HUDEP-2 (cell line): ENCODE measurements at regions not wholly inside any gene's neighbourhood (a gene's known extent, or its start where the extent isn't known, plus 50 kb on each side); places are given as distances from the start of the nearest gene placed in this dataset.
"Not testable (repeated sequence)": the region's sequence is repeated elsewhere in the genome, so short reads cannot be mapped to it uniquely, and the experiment has no call there.

Experiments
- DNase-seq, 76 experiments: peaks; one replicate each; lab custom pipeline; 2025; ENCODE audit not compliant: unreplicated experiment in 76 of 76; lab: John Stamatoyannopoulos, UW

DNA sequence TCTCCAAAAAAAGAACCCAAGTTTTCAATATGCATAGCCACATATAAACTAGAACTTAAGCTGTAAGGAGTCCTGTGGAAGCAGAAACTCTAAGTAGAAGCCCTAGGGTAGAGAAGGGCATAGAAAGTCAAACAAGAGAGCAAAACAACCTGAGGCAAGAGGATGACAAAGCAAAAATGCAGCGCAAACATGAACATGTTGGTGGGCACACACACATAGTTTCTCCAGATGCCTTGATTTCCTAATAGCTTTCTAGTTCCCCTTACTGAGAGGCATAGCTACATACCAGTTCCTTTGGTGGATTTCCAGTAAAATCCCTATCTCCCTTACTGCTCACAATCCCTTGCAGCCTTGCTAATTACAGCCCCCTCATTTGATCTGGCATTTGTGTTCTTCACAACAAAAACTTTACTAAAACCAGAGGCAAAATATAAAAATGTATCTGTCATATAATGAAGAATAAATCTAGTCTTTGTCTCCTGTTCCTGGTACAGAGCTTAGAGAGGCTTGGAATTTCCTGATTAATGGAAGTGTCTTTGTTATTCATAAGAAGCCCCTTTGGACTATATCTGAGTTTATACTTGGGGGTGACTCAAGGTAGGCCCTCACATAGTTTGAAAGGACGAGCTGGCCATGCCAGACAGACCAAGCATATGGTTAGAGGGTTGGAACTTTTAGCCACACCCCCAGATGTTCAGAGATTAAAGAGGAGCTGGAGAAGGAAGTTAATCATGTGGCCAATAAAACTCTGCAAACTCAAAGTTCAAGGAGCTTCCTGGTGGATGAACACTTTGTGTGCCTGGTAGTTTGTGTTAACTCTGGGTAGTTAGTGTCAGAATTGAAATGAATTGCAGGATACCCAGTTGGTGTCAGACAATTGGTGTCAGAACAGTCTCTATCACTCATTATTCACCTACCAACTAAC is 52.7 kb upstream of the ZCCHC13 start:
- DNase-seq = peak in 13 of 76 experiments; percentile 0 to 24 (median 4)

DNA sequence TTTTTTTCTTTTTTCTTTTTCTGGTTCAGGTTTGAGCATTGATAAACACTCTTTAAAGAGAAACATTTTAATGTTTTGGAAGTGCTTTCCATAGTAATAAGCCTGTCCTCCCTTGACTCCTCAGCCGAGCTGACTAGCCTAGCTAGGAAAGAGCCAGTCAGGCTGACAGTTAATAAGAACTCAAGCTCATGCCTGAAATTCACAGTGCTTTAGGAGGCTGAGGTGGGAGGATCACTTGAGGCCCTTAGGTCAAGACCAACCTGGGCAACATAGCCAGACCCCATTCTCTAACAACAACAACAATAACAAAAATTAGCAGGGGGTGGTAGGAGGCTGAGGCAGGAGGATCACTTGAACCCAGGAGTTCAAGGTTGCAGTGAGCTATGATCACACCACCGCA is 53.4 kb upstream of the ZCCHC13 start:
- DNase-seq = no peak

DNA sequence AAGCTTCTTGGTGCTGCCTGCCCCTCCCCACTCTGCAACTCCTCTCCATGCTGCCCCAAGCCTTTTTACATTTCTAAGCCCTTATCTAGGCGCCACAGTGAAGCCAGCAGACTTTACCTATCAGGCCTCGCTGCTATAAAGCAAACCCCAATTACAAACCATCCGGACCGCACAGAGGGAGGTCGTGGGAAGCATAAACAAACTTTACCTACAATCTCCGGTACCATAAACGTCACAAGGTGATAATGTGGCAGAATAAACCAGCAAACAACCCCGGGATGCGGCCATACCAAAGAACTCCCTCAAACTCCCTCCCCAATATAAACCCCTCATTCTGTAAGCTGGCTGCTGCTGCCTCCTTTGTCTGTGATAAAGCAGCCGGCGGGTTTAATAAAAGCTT is 54.0 kb upstream of the ZCCHC13 start:
- DNase-seq = peak in 44 of 76 experiments; percentile 0 to 39 (median 9)

DNA sequence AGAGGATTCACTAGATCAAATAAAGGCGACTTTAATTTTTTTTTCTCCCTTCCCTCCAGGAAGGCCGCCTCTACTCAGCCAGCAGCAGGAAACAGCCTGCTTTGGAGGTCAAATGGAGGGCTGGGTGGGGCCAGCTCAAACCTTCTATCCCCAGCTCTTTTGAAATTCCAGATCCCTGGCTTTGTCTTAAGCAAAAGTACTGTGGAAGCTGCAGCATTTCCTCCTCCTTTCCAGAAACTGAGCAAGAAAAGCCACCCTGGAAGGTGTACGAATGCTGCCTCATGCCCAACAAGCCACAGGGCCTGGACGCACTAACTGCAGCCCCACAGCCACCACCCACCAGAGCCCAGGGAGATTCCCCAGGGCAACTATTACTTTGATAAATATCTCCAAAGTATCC is 55.1 kb upstream of the ZCCHC13 start:
- no peak for DNase-seq

DNA sequence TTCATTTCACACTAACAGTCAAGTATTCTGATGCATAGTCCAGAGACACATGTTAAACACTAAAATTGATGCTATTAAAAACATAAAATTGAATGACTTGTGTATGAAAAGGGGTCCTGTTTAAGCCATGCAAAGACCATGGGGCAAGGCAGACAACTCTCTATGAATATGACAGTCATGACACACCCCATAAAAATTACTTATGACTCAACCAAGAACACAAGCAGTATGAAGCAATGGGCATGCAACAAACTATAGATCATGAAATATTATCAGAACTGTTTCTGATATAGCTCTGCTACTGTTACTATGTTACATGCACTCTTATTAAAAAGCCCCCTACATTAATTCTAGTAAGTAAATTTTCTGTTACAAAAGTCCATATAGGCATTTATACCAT is 57.5 kb upstream of the ZCCHC13 start:
- no peak for DNase-seq

DNA sequence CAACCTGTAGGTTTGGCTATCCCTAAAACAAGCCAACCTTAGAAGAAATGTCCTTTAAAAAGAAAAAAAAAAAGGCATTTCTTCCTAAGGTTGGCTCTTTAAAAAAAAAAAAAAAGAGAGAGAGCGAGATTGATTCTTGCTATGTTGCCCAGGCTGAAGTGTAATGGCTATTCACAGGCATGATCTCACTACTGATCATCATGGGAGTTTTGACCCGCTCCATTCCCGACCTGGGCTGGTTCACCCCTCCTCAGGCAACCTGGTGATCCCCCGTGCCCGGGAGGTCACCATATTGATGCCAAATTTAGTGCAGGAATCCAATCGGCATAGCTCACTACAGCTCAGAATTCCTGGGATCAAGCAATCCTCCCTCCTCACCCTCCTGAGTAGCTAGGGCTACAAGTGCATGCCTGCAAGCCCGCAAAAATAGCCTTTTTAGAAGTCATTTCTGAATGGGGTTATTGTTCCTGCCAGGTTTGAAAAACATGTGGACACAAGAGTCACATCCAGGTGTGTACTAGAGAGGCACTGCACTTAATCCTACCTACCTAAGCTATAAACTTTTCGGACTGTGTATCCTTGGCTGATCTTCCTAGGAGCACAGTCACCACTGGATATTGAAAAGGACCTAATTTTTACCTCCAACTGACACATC is 61.4 kb upstream of the ZCCHC13 start:
- DNase-seq = no peak

DNA sequence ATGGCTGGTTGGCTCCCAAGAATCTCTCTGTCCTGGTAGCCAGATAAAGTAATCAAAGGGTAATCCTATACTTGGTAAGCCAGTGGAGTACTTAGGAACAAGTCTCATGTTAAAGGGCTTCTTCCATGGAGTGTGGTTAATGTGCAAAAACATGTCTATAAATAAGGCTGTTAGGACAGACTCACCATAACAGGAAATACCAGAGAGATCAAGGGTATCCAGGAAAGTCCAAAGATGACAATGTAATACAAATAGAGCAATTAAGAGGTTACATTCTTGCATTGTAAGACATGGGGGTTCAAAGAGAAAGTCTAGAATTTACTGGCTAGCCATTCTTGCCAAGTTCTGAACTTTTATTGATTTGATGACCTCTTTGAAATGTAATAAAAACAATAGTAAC is 61.9 kb upstream of the ZCCHC13 start:
- DNase-seq = no peak

DNA sequence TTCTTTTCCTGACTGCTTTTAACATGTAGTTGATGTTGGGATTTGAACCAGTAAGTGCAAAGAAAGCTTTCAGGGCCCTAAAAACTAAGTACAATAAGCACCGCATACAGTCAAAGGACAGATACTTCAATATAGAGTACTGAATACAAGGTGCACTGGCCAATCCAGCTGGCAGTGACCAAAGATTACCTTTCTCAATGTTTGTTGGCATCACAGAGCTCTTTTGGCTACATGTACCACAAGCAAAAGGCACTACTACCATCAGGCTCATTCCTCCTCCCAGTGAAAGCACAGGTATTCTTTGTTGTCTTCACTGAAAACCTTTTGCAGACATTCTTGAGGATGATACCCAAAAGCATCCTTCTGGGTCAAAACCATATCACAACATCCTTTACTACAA is 65.2 kb upstream of the ZCCHC13 start:
- no peak for DNase-seq

DNA sequence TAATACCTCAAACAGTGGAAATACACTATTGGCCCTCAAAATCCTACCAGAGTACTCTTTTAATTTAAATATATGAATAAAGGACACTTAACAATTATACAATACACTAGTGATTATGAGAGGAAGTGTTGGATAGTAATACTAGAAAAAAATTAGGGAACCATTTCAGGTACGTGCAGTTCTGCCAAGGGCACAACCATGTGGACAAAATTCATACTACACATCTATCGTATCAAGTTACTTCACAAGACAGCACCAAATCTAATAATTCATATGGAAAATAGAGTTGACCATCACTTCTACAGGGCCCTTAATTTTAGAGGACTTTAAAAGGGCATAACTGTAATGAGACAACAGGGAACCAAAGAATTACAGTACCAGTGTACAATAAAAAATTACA is 69.2 kb upstream of the ZCCHC13 start:
- no peak for DNase-seq

DNA sequence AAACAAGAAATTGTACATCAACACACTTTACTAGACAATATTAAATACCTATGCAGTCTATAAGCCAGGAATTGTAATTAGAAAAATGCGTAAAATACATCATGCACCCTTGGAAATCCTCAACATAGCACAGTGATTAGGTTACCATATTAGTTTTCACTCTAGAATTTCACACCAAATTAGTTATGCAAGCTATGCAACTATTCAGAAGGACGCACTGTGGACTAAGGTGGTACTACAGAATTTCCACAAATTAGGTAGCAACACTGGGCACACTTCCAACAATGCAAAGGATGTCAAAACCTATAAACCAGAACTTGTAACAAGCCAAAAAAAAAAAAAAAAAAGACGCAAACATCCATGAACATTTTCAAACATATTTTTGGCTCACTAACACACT is 71.1 kb upstream of the ZCCHC13 start:
- DNase-seq = peak in 3 of 76 experiments; percentile 2 to 15 (median 3)

DNA sequence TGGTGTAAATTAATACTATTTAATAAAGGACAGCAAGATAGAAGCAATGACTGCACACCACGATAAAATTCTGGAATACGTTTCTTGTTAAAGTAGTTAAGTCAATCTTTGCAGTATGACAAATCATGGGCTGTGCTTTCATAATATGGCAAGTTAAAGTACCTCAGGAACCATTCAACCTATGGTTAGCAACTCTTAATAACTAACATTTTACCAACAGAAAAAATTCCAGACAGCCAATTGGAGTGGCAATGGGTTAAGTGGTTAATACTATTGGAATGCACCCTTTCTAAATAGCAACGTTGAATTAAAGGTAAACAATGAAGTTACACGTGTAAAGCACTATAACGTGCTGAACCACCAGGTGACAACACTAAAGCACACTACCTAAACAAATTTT is 72.4 kb upstream of the ZCCHC13 start:
- no peak for DNase-seq

DNA sequence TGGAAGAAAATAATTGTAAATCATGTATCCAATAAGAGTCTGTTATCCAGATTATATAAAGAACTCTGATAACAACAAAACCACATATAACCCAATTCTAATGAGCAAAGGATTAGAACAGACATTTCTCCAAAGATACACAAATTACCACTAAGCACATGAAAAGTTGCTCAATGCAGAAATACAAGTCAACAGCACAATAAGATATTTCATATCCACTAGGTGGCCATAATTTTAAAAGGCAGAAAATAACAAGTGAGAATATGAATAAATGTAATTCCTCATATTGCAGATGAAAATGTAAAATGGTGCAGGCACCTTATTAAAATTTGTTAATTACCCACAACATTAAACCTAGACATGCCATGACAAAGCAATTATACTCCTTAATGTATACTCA is 73.9 kb upstream of the ZCCHC13 start:
- DNase-seq = no peak

DNA sequence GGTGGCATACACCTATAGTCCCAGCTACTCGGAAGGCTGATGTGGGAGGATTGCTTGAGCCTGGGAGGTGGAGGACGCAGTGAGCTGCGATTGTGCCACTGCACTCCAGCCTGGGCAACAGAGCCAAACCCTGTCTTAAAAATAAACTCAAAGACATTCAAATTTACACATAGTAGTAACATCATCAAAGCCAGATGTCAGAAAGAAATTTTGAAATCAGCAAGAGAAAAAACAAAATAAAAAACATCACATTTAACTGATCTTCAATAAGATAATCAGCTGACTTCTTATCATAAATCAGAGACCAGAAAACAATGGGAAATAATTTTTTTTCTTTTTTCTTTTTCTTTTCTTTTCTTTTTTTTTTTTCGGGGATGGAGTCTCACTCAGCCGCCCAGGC is 78.9 kb upstream of the ZCCHC13 start:
- no peak for DNase-seq

DNA sequence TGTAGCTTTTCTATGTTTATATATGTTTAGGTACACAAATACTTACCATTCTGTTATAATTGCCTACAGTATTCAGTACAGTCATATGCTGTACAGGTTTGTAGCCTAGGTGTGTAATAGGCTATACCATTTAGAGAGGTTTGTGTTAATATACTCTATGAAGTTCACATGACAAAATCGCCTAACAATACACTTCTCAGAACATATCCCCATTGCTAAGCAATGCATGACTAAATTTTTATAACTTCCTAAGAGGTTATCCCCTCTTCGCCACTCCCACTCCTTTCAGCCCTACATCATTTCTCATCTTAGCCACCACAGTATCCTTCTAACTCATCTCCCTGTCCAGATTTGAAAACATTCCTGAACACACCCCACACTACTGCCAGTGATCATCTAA is 83.7 kb upstream of the ZCCHC13 start:
- DNase-seq = no peak

DNA sequence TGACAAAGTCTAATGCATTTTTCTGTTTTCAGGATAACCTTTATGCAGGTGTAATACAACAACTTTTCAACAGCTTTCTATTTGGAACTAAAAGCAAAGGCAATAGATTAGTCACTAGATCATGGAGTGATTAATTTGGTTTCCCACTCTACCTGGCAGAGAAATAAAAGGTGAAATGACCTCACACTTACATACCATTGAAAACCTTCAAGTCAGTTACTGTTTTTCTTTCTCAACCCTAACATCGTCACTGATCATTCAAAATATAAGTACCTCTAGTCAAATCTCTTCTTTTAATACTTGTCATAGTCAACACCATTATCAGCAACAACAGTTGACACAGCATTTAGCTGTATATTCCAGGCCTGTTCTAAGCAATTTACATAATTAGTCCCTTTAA is 85.1 kb upstream of the ZCCHC13 start:
- DNase-seq = no peak

DNA sequence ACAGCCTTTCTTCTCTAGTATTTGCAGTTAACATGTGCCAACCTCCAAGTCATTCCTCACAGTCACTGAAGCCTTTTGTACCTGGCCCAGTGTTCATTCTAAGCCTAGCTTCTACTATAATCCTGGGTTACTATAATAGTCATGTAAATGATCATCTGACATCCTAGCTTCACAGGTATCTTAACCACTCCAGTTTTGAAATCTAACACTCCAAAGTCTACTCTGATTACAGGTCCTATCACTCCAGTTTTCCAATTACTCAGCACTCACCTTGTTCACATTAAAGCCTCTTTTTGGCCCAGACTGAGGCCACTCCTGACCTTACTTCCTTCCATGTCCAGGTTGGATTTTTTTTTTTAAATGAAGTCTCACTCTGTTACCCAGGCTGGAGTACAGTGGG is 87.6 kb upstream of the ZCCHC13 start:
- no peak for DNase-seq

DNA sequence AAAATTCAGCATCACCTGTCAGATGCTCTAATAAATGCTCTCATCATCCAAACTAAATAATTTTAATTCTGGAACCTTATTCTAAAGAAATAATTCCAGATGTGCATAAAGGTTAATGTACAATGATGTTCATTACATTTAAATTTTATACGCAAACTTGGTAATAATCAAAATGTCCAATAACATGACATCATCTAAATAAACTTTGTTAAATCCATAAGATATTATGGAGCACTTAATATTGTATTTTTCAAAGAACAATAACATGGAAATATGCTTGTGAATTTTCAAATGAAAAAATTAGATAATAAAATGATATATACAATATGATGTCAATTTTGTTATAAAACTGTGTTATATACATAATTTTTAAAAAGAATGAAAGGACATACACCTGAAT is 92.1 kb upstream of the ZCCHC13 start:
- DNase-seq = no peak

DNA sequence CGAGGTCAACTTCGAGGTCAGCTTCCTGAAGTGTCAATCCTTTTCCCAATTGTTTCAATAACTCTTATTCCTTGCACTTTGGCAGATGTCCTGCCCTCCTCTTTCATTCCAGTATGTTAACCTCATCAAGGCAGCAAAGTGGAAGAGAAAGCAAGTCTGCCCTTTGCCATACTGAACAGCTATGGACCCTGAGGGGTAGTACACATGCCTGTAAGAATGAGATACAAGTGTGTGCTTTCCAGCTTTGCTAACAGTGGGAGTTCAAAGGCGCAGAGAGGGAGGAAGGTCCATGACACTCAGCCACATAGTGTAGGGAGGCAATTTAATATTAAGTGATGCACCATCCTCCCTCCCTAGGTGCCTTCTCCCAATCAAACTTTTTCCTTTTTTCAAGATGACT is 96.4 kb upstream of the ZCCHC13 start:
- no peak for DNase-seq

DNA sequence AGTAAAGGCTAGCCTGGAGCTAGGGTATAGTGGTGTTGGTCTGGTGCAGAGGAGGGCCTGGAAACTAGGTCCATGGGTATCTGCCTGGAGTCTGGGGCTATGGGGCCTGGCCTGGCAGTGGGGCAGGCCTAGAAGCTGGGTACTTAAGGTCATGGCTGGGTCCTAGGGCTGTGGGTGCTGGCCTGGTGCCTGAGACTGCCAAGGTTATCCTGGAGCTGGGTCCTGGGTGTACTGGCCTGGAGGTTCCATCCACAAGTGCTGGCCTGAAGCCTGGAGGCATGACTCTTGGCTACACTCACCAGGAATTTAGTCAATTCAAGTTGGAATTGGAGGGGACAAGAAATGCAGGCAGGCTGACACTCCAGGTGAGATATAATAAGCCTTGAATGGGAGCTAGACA is 108.4 kb upstream of the ZCCHC13 start:
- peak in 1 of 76 experiments; percentile 1 for DNase-seq

DNA sequence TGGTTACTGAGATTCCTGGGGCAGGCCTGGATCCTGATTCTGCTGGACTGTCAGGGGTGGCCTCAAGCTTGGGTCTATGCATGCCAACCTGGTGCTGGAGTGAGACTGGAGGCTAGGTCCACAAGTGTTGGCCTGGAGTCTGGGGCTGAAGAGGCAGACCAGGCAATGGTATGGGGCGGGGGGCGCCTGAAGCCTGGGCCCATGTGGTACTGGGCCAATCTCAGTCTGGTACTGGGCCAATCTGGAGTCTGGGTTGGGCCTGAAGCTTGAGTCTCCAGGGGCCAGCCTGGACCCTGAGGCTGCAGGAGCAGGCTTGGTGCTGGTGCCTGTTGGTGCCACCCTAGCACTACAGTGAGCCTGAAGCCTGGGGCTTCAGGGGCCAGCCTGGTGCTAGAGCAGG is 108.9 kb upstream of the ZCCHC13 start:
- DNase-seq = no peak

DNA sequence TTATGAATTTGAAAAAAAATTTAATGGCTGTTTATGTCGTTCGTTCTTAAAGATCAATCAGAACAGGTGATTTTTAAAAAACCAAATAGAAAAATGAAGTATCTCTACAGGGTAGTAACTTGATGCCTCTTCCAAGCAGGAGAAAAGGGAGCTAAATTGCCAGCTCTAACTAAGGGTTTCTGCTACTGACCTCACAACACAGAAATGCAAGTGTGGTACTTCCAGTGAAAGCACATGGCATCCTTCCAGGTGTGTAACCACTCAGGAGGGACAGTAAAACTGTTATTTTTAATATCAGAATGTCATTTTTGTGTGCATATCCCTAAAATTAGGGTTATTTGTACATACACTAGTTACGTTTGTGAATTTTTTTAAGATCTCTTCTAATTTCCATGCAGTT is 116.8 kb upstream of the ZCCHC13 start:
- DNase-seq = no peak

DNA sequence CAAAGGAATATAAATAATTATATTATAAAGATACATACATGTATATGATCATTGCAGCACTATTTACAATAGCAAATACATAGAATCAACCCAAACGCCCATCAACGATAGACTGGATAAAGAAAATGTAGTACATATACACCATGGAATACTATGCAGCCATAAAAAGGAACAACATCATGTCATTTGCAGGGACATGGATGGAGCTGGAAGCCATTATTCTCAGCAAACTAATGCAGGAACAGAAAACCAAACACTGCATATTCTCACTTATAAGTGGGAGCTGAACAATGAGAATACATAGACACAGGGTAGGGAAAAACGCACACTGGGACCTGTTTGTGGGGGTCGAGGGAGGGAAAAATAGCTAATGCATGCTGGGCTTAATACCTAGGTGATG is 120.9 kb upstream of the ZCCHC13 start:
- not testable (repeated sequence) for DNase-seq
